ENCODE measurements at regions not wholly inside any gene's neighbourhood (a gene's known extent, or its start where the extent isn't known, plus 50 kb on each side); places are given as distances from the start of the nearest gene placed in this dataset.

DNA sequence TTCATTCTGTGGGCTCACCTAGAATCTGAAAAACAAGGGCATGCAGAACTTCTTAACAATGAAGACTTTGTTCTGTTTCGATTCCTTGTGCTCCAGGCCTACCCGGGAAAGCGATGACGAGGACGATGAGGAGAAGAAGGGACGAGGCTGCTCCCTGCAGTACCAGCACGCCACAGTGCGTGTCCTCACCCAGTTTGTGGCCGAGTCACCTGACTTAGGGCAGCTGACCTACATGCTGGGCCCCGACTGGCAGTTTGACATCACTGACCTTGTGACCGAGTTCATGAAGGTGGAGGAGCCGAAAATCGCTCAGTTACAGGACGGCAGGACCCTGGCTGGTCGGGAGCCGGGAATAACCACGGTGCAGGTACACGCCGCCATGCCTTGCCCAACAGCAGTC is 585.4 kb downstream of the AACS start:
- no peak for DNase-seq
- intact Hi-C loops (cut with DNase I), result no loop called here
- ATAC-seq (ENCODE audit: poor library complexity), result no peak

DNA sequence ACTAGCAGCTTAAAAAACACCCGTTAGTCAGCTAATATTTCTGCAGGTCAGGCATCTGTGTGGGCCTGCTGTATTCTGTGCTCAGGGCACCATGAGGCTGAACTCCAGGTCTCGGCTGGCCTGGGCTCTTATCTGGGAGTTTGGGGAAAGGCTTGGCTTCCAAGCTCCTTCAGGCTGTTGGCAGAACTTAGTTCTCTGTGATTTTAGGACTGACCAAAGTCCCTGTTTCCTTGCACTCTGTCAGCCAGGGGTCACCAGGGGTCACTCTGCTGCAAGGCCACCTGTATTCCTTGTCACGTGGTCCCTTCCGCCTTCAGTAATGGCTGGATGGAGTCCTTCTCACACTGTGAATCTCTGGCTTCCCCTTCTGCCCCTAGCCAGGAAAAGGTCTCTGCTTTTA is 586.4 kb downstream of the AACS start:
- intact Hi-C loops (cut with DNase I), result no loop called here
- no peak for DNase-seq
- ATAC-seq (ENCODE audit: poor library complexity), result no peak

DNA sequence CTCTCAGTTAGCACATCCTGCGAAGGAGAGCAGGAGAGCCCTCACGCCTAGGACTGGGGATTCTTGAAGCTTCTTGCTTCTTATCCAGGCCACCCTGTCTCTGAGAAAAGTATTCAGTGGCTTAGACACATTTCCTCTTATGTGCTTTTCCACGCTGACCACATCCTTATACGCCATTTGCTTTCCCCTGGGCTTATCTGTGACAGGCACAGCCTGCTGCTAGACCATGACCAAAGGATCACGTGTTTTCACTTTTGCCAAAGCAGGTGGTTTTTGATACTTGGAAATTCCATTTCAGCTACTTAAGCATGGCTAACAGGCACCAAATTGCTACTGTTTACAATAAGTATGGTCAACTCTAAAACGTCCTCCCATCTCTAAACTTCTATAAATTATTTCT is 587.4 kb downstream of the AACS start:
- intact Hi-C loops (cut with DNase I), result no loop called here
- DNase-seq, result no peak
- no peak for ATAC-seq (ENCODE audit: poor library complexity)

DNA sequence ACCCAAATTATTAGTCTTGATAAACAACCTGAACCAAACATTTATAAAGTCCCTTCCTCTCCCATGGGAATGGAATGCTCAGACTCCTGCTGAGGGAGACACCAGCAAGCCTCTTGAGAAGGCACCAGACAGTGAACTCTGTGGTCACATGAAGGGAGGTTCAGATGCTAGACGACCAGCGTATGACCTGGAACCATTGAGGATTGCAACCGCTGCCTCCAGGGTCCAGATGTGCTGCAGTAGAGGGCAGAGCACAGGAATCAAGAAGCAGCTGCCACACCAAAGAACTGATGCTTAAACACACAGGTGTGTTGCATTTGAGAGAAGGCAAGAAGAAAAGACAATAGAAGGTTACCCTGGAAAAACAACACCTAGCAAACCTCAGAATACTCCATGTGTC is 592.4 kb downstream of the AACS start:
- ATAC-seq (ENCODE audit: poor library complexity) (no peak), DNase-seq (no peak)
- intact Hi-C loops (cut with DNase I), result no loop called here

DNA sequence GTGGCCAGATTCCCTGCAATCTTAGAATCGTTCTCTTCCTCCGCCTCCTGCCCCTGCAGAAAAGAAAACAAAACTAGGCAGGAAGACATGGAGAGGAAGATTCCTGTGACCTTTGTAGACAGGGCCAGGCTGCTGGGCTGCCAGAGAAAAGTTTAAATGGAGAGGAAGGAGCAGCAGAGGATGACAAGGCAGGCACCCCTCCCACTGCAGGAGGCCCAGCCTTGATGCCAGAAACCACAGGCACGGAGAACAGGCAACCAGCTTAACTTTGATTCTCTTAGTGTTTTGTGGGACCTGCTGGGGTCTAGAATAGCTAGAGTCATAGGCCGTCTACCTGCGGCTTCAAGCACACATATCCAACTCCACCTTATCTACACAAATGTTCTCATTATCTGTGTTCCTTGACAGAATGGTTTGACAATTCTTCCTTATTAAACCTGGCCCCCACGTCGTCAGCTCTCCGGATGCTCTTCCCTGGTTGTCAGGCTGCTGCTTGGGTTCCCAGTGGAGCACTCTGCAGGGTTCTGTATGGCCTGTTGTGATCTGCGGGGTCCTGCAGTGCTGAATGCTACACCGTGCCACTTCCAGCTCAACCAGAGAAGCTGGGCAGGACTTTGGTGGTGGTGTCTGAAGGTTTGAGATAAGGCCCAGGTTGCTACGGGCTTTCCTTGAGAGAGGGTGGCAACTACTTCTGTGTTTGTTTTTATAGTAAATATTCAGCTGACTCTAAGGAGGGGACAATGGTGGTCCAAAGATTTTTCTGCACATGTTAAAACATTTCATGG is 609.5 kb downstream of the AACS start:
- no peak for ATAC-seq (ENCODE audit: poor library complexity)
- no peak for DNase-seq
- intact Hi-C loops (cut with DNase I), result no loop called here

DNA sequence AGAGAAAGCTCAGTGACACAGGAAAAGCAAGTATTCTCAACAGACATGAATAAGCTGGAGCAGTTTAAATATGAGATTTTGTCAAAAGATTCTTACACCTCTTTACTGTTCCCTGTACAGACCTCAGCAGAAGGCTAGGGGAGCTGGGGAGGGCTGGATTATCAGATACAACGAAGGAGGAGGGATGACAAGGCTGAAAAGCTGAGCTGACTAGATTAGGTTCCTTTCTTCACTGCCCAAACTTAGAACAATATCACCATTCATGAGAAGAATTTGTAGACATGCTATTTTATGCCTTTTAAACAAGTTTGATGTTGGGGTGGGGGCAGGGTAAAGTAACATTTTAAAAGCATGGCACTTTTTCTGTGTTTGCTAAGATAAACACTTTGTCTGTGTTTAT is 611.1 kb downstream of the AACS start:
- DNase-seq, result no peak
- ATAC-seq (ENCODE audit: poor library complexity), result no peak
- intact Hi-C loops (cut with DNase I), result no loop called here

DNA sequence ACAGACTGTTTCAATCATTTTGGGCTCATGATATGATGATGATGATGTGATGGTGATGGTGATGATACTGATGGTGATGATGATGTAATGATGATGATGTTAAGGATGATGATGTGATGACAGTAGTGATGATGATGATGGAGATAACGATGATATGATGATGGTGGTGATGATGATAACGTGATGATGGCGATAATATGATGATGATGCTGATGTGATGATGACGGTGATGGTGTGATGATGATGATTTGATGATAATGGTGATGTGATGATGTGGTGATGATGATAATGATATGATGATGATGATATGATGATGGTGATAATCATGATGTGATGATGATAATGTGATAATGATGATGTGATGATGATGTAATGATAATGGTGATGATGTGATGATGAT is 612.6 kb downstream of the AACS start:
- ATAC-seq (ENCODE audit: poor library complexity), result no peak
- intact Hi-C loops (cut with DNase I), result no loop called here

DNA sequence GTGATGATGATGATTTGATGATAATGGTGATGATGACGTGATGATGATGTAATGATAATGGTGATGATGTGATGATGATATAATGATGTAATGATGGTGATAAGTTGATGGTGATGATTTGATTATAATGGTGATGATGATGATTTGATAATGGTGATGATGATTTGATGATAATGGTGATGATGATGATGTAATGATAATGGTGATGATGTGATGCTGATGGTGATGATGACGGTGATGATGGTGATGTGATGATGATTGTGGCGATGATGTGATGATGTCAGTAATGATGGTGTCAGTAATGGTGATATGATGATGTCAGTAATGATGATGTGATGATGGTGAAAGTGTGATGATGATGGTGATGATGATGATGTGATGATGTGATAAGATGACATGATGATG is 613.4 kb downstream of the AACS start:
- no peak for ATAC-seq (ENCODE audit: poor library complexity)
- intact Hi-C loops (cut with DNase I), result no loop called here
- DNase-seq, result no peak

More for the DNA sequence above, 612.6 kb downstream of the AACS start:
- DNase-seq, result no peak

DNA sequence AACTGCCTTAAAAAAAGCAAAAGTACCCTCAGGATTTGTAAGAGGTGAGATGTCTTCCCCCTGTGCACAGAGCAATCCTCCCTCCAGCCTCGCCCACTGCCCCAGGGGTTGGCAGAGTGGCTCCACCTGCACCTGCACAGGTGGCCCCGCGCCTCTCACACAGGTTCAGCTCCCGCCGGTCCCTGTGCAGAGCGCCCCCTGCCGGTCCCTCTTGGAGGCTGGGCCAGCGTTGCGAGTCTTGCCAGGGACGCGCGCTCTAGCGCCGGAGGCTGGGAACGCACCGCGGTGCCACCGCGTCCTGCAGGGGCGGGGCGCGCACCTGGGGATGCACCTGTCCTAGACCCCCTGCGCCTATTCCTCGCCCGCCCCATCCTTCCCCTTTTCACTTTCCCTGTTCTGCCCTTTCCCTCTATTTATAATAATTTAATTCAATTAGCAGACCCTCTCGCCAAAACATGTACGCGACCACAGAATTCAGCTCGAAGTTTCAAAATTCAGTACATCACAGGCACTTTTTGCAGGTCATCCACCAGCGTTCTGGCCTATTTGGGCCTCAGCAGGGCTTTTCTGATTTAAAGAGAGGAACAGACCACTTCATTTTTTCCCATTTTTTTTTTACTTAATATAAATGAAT is 618.6 kb downstream of the AACS start:
- intact Hi-C loops (cut with DNase I), result no loop called here
- DNase-seq (peak; percentile 37), ATAC-seq (ENCODE audit: poor library complexity) (no peak)

DNA sequence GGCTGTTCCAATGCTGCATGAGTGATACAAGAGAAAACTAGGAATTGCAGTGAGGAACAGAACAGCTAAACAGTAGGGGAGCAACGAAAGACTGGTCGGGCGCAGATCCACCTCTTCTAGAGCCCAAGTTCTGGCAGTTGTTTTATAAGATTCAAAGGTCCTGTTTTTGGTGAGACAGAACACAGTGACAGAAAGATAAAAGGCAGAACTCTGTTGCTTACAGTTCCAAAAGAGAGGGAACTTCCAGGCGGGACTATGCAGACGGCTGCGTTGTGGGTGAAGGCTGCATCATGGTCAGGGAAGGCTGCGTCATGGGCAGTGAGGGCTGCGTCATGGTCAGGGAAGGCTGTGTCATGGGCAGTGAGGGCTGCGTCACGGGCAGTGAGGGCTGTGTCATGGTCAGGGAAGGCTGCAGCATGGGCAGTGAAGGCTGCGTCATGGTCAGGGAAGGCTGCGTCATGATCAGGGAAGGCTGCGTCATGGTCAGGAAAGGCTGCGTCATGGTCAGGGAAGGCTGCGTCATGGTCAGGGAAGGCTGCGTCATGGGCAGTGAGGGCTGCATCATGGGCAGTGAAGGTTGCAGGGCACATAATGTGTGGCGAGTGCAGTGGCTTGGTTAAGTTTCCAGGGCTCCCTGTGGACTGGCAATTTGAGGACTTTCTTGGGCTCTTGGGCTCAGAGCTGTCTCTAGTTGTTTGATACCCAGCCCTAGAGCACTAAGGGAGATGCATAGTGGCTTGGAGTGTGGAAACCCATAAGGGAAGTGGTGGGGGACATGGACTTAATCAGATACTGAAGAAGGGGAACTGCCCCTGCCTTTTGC is 619.9 kb downstream of the AACS start:
- intact Hi-C loops (cut with DNase I), result no loop called here

DNA sequence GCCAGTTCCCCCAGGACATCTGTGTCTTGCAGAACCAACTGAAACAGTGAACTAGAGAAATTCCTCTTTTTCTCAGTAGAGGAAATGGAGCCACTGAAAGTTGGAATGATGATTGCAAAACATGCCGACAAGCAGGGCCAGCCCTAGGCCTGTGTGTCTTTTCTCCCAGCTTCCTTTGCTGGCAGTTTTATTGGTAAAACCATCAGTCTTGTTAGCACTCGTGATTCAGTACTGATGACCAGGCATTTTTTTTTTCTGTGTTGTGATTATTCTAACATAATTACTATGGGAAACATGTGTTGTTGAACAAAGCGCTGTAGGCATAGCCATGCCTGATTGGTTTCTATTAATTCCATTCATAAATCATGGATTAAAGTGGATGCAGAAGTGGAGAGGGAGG is 620.7 kb downstream of the AACS start:
- ATAC-seq (ENCODE audit: poor library complexity) (no peak), DNase-seq (no peak)
- intact Hi-C loops (cut with DNase I), result no loop called here

More for the DNA sequence above, 619.9 kb downstream of the AACS start:
- DNase-seq (no peak), ATAC-seq (ENCODE audit: poor library complexity) (no peak)

DNA sequence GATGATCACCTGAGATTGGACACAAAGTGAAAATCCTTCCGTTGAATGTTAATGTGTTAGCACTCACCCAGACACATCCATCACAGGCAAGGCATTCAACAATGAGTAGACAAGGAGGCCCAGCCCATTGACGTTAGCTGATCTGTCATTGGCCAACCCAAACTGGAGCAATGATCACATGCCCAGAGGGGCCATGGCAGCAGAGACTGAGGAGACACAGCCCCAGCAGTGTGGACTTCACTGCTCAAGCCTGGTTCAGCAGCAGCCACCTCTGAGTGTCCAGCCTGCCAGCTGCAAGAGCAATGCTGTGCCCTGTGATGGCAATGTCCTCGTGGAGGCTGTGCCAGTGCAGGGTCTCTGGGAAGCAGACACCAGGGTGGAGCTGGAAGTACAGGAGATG is 622.2 kb downstream of the AACS start:
- DNase-seq (no peak), ATAC-seq (ENCODE audit: poor library complexity) (no peak)
- intact Hi-C loops (cut with DNase I), result no loop called here

DNA sequence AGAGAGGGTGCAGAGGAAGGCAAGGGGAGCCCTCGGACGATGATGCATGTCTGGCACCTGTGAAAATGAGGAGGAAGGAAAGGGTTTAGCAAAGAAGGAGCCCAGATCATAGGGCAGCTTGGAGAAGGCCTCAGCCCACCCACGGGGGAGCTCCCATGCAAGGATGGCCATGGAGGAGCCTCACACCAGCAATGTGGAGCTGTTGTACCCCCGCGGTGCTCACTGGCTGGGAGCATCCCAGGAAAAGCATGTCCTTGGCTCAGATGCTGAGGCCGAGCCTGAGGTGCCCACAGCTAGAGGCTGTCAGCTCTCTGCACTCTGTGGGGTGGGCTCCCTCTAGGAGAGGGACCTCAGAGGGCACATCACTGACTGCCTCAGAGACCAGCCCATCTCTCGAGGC is 622.6 kb downstream of the AACS start:
- no peak for ATAC-seq (ENCODE audit: poor library complexity)
- intact Hi-C loops (cut with DNase I), result no loop called here
- no peak for DNase-seq

DNA sequence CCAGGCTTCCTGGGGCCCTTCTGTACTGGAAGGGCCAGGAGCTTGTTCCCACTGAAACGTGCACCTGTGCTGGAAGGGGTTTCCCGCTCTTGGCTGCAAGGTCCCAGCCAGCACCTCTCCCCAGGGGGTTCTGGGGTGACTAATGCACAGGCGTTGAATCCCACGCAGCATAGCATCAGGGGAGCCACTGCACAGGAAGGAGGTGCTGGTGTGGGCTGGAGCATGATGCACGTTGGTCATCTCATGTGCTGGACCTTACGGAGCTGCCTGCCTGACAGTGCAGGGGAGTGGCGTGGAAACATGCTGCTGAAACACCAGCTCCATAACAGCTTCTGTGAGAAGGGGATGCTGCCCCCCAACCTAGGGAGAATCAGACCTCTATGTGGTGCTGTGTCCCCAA is 623.0 kb downstream of the AACS start:
- intact Hi-C loops (cut with DNase I), result no loop called here

DNA sequence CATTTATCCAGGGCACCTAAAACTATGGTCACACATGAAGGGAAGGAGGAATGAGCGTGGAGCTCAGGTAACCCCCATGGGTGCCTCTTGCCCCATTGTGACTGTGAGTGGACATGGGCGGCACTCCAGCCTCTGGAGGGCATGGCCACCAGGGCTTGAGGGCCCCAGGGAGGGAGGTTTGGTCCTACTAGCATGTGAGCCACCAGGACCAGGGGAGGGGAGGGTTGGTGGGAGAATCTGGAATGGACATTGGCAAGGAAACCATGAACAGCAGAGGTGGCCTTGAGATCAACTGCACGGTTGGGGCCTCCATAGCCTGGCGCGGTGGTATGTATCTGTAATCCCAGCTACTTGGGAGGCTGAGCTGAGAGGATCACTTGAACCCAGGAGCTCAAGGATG is 623.6 kb downstream of the AACS start:
- no peak for DNase-seq
- no peak for ATAC-seq (ENCODE audit: poor library complexity)
- intact Hi-C loops (cut with DNase I), result no loop called here

More for the DNA sequence above, 623.0 kb downstream of the AACS start:
- DNase-seq, result no peak
- no peak for ATAC-seq (ENCODE audit: poor library complexity)

DNA sequence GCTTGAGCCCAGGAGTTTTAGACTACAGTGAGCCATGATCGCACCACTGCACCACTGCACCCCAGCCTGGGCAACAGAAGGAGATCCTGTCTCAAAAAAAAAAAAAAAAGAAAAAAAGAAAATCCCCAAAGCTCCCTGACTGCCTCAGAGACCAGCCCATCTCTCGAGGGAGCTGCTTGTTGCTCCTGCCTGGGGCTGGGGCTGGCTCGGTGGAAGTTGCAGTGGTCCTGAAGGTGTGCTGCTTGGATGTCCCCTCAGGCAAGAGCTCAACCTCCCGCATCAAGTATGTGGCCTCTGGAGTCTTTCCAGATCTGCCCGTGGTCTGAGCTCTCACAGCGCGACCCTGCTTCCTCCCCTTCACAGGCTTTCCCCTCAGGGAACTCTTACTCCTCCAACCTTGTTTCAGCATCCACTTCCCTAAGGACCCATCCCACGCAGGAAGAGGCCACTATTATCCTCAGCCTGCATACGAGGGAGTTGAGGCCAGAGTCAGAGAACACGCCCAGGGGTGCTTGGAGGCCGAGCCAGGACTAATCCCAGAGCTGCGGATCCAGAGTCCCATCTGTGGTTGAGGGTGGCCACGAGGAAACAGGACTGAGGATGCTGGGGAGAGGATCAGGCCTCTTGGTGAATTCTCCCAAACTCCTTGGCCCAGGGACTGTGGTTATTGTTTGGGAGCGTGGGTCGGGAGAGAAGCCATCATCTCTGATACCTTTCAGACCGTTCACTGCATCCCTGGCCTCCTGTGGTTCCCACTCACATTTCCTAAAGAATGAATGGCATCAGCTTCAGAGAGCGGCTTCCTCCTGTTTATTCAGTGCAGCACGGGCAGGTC is 624.6 kb downstream of the AACS start:
- no peak for ATAC-seq (ENCODE audit: poor library complexity)
- intact Hi-C loops (cut with DNase I), result no loop called here
- DNase-seq, result no peak

DNA sequence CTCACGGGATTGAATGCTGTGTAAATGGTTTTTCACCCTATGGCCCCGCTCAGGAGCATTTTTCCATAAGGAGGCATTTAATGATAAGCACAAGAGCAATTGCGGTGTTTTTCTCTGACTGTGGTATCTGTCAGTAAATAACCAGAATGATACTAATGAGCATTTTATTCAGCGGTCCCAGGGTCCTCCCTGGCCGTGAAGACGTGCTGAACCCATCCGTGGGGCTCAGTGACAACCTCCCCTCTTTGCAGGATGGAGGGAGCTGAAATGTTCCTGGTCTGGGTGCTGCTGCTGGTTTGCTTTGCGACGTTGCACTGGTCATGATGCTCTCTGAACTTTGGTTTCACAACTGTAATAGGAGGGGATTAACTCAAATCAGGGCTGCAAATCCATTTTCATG is 625.6 kb downstream of the AACS start:
- ATAC-seq (ENCODE audit: poor library complexity) (no peak), DNase-seq (no peak)
- intact Hi-C loops (cut with DNase I), result no loop called here

DNA sequence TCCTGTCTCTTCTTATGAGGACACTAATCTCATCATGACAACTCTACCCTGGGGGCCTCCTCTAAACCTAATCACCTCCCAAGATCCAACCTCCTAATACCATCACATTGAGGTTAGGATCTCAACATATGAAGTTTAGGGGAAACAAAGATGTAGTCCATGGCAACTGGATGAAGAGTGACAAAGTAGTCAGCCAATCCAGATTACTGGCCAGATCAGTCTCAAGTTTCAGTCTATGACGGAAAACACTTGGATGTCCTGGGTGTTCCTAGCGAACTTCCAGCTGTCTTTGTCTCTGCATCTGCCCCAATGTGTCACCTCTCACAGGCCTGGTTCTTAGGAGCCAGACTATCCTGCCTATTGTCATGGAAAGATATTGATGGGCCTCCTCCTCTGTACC is 630.8 kb downstream of the AACS start:
- DNase-seq, result no peak
- no peak for ATAC-seq (ENCODE audit: poor library complexity)
- intact Hi-C loops (cut with DNase I), result no loop called here

DNA sequence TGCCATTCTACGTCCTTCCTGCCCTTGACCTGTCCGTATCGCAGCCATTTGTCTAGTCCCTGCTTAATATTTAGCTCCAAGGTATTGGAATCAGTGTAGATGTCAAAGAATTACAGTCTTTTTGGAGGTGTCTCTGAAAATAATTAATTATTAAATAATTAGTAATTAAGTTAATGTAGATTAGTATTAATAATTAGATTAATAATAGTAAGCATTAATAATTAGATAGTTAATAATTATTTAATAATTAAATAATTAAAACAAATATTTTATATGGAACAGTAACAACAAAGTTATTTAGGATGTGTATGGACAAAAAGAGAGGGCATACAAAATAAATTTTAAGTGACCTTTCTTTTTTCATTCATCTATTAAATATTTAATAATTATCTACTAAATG is 639.6 kb downstream of the AACS start:
- no peak for DNase-seq
- ATAC-seq (ENCODE audit: poor library complexity), result no peak
- intact Hi-C loops (cut with DNase I), result no loop called here

Data from Right ventricle myocardium superior (tissue), 1 donor.